GM23338 (cell line): ENCODE measurements at regions not wholly inside any gene's neighbourhood (a gene's known extent, or its start where the extent isn't known, plus 50 kb on each side); places are given as distances from the start of the nearest gene placed in this dataset.

Experiments
- ATAC-seq: fragments of 200-7000 bp; cut with Tn5 transposase; 3 replicates; pipeline ENCODE4 v1.9.1; 2020
- DNase-seq: peaks from one replicate; pipeline ENCODE4 v3.0.0-alpha.2; 2015; ENCODE audit warnings: low spot score
- H2AFZ ChIP-seq: fragments of 200-600 bp; sonication (generic); 2 replicates; pipeline ENCODE4 v1.8.0; 2016; ENCODE audit warnings: antibody characterized with exemption, mild to moderate bottlenecking, moderate library complexity
- H3F3A ChIP-seq: fragments of 200-600 bp; sonication (generic); replicated peaks from 2 replicates; pipeline ENCODE4 v1.8.0; 2017; ENCODE audit warnings: antibody characterized with exemption, mixed run types, low read depth
- H3K27ac ChIP-seq: fragments of 200-600 bp; sonication (generic); 2 replicates; pipeline ENCODE4 v1.6.1; 2016; ENCODE audit warnings: low read depth
- H3K27me3 ChIP-seq: fragments of 200-600 bp; sonication (generic); 2 replicates; pipeline ENCODE4 v1.8.0; 2016; ENCODE audit warnings: mild to moderate bottlenecking, mixed run types, moderate library complexity; ENCODE audit not compliant: insufficient read depth
- H3K36me3 ChIP-seq: fragments of 200-600 bp; sonication (generic); 2 replicates; pipeline ENCODE4 v1.8.0; 2016; ENCODE audit warnings: mild to moderate bottlenecking; ENCODE audit not compliant: insufficient read depth
- H3K4me1 ChIP-seq: fragments of 200-600 bp; sonication (generic); 2 replicates; pipeline ENCODE4 v1.8.0; 2016; ENCODE audit warnings: mild to moderate bottlenecking, moderate library complexity; ENCODE audit not compliant: insufficient read depth
- H3K4me2 ChIP-seq: fragments of 200-600 bp; sonication (generic); 2 replicates; pipeline ENCODE4 v1.7.1; 2017; ENCODE audit warnings: mixed run types
- H3K4me3 ChIP-seq: fragments of 200-600 bp; sonication (generic); 2 replicates; pipeline ENCODE4 v1.6.1; 2016; ENCODE audit warnings: mixed run types
- H3K79me2 ChIP-seq: fragments of 200-600 bp; sonication (generic); replicated peaks from 2 replicates; pipeline ENCODE4 v1.8.0; 2017; ENCODE audit warnings: mild to moderate bottlenecking; ENCODE audit not compliant: insufficient read depth
- H3K9me2 ChIP-seq: fragments of 200-600 bp; sonication (generic); 2 replicates; pipeline ENCODE4 v1.8.0; 2017; ENCODE audit not compliant: insufficient read depth
- H4K20me1 ChIP-seq: fragments of 200-600 bp; sonication (generic); replicated peaks from 2 replicates; pipeline ENCODE4 v1.8.0; 2017; ENCODE audit warnings: mild to moderate bottlenecking; ENCODE audit not compliant: insufficient read depth
- H3K27ac Mint-ChIP-seq: 2 replicates; pipeline ENCODE4 v1.8.0; 2020; ENCODE audit warnings: inconsistent platforms, mild to moderate bottlenecking, moderate library complexity, mixed read lengths
- H3K27me3 Mint-ChIP-seq: 3 replicates; pipeline ENCODE4 v1.8.0; 2022; ENCODE audit warnings: low read depth, mild to moderate bottlenecking, moderate library complexity, mixed read lengths, inconsistent platforms; ENCODE audit not compliant: insufficient read depth, poor library complexity
- H3K36me3 Mint-ChIP-seq: 3 replicates; pipeline ENCODE4 v1.8.0; 2021; ENCODE audit warnings: low read depth, mild to moderate bottlenecking, inconsistent platforms, moderate library complexity, mixed read lengths
- H3K4me1 Mint-ChIP-seq: 3 replicates; pipeline ENCODE4 v1.8.0; 2020; ENCODE audit warnings: mild to moderate bottlenecking, inconsistent platforms, mixed read lengths
- H3K4me3 Mint-ChIP-seq: 3 replicates; pipeline ENCODE4 v1.8.0; 2021; ENCODE audit warnings: moderate library complexity, mild to moderate bottlenecking, inconsistent platforms, mixed read lengths
- H3K9me3 Mint-ChIP-seq: 3 replicates; pipeline ENCODE4 v1.8.0; 2020; ENCODE audit warnings: moderate library complexity, mild to moderate bottlenecking, inconsistent platforms, mixed read lengths
- JUNB ChIP-seq: IDR thresholded peaks from one replicate; pipeline ENCODE4 v1.6.1; 2016; ENCODE audit warnings: antibody characterized with exemption; ENCODE audit not compliant: unreplicated experiment
- NANOG ChIP-seq: IDR thresholded peaks from 2 replicates; pipeline ENCODE4 v1.6.1; 2016; ENCODE audit warnings: antibody characterized with exemption, borderline replicate concordance
- STAT1 ChIP-seq: IDR thresholded peaks from one replicate; pipeline ENCODE4 v1.6.1; 2016; ENCODE audit warnings: antibody characterized with exemption; ENCODE audit not compliant: unreplicated experiment
- ZNF331 ChIP-seq: fragments of 250-450 bp; sonication (Bioruptor Pico); IDR thresholded peaks from 2 replicates; pipeline ENCODE4 v1.5.0; 2020; ENCODE audit warnings: low read depth, mild to moderate bottlenecking, moderate library complexity
- TF ChIP-seq, protein P1 (sequence below): fragments of 250-450 bp; sonication (Bioruptor Pico); IDR thresholded peaks from 2 replicates; pipeline ENCODE4 v1.5.0; 2020; ENCODE audit warnings: mild to moderate bottlenecking, moderate library complexity
- TF ChIP-seq, protein P2 (sequence below), 2 experiments: fragments of 200-600 bp in 1 of 2; sonication (generic) in 1 of 2; conservative IDR thresholded peaks; 2 replicates each; pipeline versions ENCODE4 v1.5.1 to v1.6.1; 2016 to 2017; ENCODE audit warnings: antibody characterized with exemption in 2 of 2, low read depth in 2 of 2, mild to moderate bottlenecking in 2 of 2, moderate library complexity in 1 of 2
- TF ChIP-seq, protein P3 (sequence below): IDR thresholded peaks from 2 replicates; pipeline ENCODE4 v1.6.1; 2016; ENCODE audit warnings: antibody characterized with exemption

DNA sequence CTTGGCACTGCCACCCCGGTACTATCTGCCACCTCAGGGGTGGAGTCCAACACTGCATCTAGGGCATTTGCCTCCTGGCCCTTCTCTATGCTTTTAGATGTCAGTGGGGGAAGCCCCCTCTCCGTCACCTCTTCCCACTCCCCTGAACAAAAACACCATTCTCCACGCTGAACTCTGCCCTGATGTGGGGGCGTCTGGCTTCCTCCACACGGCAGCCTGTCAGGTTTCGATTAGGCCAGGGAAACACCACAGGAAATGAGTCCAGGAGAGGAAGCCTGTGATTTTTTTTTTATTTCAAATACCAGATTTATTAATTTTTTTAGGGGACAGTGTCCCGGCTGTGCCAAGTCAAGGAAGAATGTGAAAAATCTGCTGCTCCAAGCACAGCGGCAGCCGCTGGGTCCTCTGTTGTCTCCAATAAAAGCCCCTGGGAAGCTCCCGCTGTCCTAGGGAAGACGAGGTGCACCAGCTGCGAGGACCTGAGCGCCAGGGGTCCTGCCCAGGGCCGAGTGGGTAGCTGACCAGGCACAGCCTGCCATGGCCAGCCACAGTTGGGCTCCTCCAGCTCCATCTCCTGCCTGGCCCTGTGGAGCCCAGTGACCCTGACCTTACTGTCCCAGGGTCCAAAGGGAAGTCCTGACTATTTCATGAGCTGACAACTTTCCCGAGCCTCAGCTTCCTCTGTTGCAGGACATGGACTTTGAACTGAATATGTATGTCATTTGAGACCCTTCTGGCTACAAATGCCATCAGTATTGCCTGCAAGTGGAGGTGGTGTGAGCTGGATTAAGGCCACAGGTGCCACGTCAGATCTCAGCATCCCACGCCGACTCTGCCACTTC lies 336.7 kb downstream of the FOXL1 start:
- Mint-ChIP-seq H3K9me3 (peaks cover under 1% of the 10 kb centered on the region; the same call in 1 of the 3 replicates), H3K27me3 (peaks cover 3% of the 10 kb centered on the region), H3K4me1 (peaks cover 4% of the 10 kb centered on the region), H3K4me3 (no peak overlapping the region), H3K36me3 (no peaks in the 10 kb centered on the region), H3K27ac (no peak overlapping the region)
- no peak for TF ChIP-seq NANOG
- TF ChIP-seq, protein P1, sequence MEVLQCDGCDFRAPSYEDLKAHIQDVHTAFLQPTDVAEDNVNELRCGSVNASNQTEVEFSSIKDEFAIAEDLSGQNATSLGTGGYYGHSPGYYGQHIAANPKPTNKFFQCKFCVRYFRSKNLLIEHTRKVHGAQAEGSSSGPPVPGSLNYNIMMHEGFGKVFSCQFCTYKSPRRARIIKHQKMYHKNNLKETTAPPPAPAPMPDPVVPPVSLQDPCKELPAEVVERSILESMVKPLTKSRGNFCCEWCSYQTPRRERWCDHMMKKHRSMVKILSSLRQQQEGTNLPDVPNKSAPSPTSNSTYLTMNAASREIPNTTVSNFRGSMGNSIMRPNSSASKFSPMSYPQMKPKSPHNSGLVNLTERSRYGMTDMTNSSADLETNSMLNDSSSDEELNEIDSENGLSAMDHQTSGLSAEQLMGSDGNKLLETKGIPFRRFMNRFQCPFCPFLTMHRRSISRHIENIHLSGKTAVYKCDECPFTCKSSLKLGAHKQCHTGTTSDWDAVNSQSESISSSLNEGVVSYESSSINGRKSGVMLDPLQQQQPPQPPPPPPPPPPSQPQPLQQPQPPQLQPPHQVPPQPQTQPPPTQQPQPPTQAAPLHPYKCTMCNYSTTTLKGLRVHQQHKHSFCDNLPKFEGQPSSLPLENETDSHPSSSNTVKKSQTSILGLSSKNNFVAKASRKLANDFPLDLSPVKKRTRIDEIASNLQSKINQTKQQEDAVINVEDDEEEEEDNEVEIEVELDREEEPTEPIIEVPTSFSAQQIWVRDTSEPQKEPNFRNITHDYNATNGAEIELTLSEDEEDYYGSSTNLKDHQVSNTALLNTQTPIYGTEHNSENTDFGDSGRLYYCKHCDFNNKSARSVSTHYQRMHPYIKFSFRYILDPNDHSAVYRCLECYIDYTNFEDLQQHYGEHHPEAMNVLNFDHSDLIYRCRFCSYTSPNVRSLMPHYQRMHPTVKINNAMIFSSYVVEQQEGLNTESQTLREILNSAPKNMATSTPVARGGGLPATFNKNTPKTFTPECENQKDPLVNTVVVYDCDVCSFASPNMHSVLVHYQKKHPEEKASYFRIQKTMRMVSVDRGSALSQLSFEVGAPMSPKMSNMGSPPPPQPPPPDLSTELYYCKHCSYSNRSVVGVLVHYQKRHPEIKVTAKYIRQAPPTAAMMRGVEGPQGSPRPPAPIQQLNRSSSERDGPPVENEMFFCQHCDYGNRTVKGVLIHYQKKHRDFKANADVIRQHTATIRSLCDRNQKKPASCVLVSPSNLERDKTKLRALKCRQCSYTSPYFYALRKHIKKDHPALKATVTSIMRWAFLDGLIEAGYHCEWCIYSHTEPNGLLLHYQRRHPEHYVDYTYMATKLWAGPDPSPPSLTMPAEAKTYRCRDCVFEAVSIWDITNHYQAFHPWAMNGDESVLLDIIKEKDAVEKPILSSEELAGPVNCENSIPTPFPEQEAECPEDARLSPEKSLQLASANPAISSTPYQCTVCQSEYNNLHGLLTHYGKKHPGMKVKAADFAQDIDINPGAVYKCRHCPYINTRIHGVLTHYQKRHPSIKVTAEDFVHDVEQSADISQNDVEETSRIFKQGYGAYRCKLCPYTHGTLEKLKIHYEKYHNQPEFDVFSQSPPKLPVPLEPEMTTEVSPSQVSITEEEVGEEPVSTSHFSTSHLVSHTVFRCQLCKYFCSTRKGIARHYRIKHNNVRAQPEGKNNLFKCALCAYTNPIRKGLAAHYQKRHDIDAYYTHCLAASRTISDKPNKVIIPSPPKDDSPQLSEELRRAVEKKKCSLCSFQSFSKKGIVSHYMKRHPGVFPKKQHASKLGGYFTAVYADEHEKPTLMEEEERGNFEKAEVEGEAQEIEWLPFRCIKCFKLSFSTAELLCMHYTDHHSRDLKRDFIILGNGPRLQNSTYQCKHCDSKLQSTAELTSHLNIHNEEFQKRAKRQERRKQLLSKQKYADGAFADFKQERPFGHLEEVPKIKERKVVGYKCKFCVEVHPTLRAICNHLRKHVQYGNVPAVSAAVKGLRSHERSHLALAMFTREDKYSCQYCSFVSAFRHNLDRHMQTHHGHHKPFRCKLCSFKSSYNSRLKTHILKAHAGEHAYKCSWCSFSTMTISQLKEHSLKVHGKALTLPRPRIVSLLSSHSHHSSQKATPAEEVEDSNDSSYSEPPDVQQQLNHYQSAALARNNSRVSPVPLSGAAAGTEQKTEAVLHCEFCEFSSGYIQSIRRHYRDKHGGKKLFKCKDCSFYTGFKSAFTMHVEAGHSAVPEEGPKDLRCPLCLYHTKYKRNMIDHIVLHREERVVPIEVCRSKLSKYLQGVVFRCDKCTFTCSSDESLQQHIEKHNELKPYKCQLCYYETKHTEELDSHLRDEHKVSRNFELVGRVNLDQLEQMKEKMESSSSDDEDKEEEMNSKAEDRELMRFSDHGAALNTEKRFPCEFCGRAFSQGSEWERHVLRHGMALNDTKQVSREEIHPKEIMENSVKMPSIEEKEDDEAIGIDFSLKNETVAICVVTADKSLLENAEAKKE (CRISPR knock-in tag), result no peak
- no peak for TF ChIP-seq JUNB
- TF ChIP-seq, protein P2, sequence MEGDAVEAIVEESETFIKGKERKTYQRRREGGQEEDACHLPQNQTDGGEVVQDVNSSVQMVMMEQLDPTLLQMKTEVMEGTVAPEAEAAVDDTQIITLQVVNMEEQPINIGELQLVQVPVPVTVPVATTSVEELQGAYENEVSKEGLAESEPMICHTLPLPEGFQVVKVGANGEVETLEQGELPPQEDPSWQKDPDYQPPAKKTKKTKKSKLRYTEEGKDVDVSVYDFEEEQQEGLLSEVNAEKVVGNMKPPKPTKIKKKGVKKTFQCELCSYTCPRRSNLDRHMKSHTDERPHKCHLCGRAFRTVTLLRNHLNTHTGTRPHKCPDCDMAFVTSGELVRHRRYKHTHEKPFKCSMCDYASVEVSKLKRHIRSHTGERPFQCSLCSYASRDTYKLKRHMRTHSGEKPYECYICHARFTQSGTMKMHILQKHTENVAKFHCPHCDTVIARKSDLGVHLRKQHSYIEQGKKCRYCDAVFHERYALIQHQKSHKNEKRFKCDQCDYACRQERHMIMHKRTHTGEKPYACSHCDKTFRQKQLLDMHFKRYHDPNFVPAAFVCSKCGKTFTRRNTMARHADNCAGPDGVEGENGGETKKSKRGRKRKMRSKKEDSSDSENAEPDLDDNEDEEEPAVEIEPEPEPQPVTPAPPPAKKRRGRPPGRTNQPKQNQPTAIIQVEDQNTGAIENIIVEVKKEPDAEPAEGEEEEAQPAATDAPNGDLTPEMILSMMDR (conservative IDR thresholded peaks at IDR 0.05; ENCODE audit: low read depth in 2 of 2), result no peak
- TF ChIP-seq STAT1, result no peak
- no peak for TF ChIP-seq ZNF331 (CRISPR knock-in tag)
- TF ChIP-seq, protein P3, sequence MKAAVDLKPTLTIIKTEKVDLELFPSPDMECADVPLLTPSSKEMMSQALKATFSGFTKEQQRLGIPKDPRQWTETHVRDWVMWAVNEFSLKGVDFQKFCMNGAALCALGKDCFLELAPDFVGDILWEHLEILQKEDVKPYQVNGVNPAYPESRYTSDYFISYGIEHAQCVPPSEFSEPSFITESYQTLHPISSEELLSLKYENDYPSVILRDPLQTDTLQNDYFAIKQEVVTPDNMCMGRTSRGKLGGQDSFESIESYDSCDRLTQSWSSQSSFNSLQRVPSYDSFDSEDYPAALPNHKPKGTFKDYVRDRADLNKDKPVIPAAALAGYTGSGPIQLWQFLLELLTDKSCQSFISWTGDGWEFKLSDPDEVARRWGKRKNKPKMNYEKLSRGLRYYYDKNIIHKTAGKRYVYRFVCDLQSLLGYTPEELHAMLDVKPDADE, result no peak
- no peak overlapping the region for H3K4me3 ChIP-seq
- H3K9me2 ChIP-seq, result no peaks in the 10 kb centered on the region
- no peaks in the 10 kb centered on the region for H3K27me3 ChIP-seq
- no peaks in the 10 kb centered on the region for H3K4me1 ChIP-seq
- no peaks in the 10 kb centered on the region for H3F3A ChIP-seq
- DNase-seq (no peak), ATAC-seq (no peak)
- no peaks in the 10 kb centered on the region for H4K20me1 ChIP-seq
- no peak overlapping the region for H2AFZ ChIP-seq
- no peak overlapping the region for H3K4me2 ChIP-seq
- H3K27ac ChIP-seq, result no peak overlapping the region
- no peaks in the 10 kb centered on the region for H3K36me3 ChIP-seq
- no peaks in the 10 kb centered on the region for H3K79me2 ChIP-seq
